ENCODE measurements at regions not wholly inside any gene's neighbourhood (a gene's known extent, or its start where the extent isn't known, plus 50 kb on each side); places are given as distances from the start of the nearest gene placed in this dataset.

GRCh38 chr2:176388861-176389260, 119.6 kb downstream of the MTX2 start:
- no peak for DNase-seq

GRCh38 chr2:176390276-176391147, 121.3 kb downstream of the MTX2 start:
- DNase-seq = no peak

- no peak for DNase-seq
Observed at GRCh38 chr2:176391148-176391419, 121.8 kb downstream of the MTX2 start.

- no peak for DNase-seq
Observed at GRCh38 chr2:176392249-176392648, 123.0 kb downstream of the MTX2 start.

GRCh38 chr2:176392744-176393414, 123.6 kb downstream of the MTX2 start:
- no peak for DNase-seq

GRCh38 chr2:176395273-176395854, 126.1 kb downstream of the MTX2 start:
- no peak for DNase-seq

GRCh38 chr2:176398243-176399073, 129.2 kb downstream of the MTX2 start:
- no peak for DNase-seq

GRCh38 chr2:176399074-176399598, 129.9 kb downstream of the MTX2 start:
- DNase-seq = no peak

GRCh38 chr2:176405477-176405876, 136.2 kb downstream of the MTX2 start:
- DNase-seq = no peak

- no peak for DNase-seq
Observed at GRCh38 chr2:176407706-176408105, 138.5 kb downstream of the MTX2 start.

GRCh38 chr2:176409671-176410070, 140.4 kb downstream of the MTX2 start:
- no peak for DNase-seq

GRCh38 chr2:176412136-176412535, 142.9 kb downstream of the MTX2 start:
- DNase-seq = no peak

- no peak for DNase-seq
Observed at GRCh38 chr2:176413786-176414185, 144.5 kb downstream of the MTX2 start.

GRCh38 chr2:176414641-176415040, 145.4 kb downstream of the MTX2 start:
- no peak for DNase-seq

GRCh38 chr2:176415174-176415895, 146.1 kb downstream of the MTX2 start:
- DNase-seq = no peak

- no peak for DNase-seq
Observed at GRCh38 chr2:176415937-176416499, 146.8 kb downstream of the MTX2 start.

GRCh38 chr2:176418768-176419167, 149.5 kb downstream of the MTX2 start:
- no peak for DNase-seq

GRCh38 chr2:176419591-176420071, 150.4 kb downstream of the MTX2 start:
- no peak for DNase-seq

- DNase-seq = no peak
Observed at GRCh38 chr2:176421297-176422050, 152.2 kb downstream of the MTX2 start.

- DNase-seq = no peak
Observed at GRCh38 chr2:176423819-176424218, 154.6 kb downstream of the MTX2 start.

- DNase-seq = no peak
Observed at GRCh38 chr2:176424746-176425145, 155.5 kb downstream of the MTX2 start.
